HepG2 (cell line): ENCODE measurements at regions not wholly inside any gene's neighbourhood (a gene's known extent, or its start where the extent isn't known, plus 50 kb on each side); places are given as distances from the start of the nearest gene placed in this dataset.

Experiments
- STAG1 ChIP-seq: sonication (generic); formaldehyde crosslinking; IDR thresholded peaks from 2 replicates; pipeline ENCODE4 v1.4.0; 2020; ENCODE audit warnings: missing genetic modification reagents
- YY1 ChIP-seq: IDR thresholded peaks from 2 replicates; pipeline ENCODE4 v1.6.1; 2011; ENCODE audit warnings: low read length, low read depth, moderate library complexity, mild to moderate bottlenecking; ENCODE audit not compliant: insufficient read depth, insufficient replicate concordance
- ZNF7 ChIP-seq: IDR thresholded peaks from 2 replicates; pipeline ENCODE4 v1.6.1; 2016; ENCODE audit warnings: missing biosample characterization, missing genetic modification reagents
- TF ChIP-seq, protein P1 (sequence below): sonication (generic); formaldehyde crosslinking; IDR thresholded peaks from 2 replicates; pipeline ENCODE4 v1.8.0; 2022; ENCODE audit warnings: mild to moderate bottlenecking, missing genetic modification reagents; ENCODE audit not compliant: insufficient replicate concordance

DNA sequence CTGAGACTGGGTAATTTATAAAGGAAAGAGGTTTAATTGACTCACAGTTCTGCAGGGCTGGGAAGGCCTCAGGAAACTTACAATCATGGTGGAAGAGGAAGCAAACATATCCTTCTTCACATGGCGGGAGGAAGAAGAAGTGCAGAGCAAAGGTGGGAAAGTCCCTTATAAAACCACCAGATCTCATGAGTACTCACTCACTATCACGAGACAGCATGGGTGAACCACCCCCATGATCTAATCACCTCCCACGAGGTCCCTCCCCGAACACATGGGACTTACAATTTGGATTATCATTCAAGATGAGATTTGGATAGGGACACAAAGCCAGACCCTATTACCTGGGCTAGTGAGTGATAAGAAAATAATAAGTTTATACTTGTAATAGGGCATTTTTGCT is 70.6 kb upstream of the HS3ST2 start:
- TF ChIP-seq STAG1 (CRISPR knock-in tag) (no peak), YY1 (no peak), ZNF7 (CRISPR knock-in tag) (no peak)
- TF ChIP-seq, protein P1, sequence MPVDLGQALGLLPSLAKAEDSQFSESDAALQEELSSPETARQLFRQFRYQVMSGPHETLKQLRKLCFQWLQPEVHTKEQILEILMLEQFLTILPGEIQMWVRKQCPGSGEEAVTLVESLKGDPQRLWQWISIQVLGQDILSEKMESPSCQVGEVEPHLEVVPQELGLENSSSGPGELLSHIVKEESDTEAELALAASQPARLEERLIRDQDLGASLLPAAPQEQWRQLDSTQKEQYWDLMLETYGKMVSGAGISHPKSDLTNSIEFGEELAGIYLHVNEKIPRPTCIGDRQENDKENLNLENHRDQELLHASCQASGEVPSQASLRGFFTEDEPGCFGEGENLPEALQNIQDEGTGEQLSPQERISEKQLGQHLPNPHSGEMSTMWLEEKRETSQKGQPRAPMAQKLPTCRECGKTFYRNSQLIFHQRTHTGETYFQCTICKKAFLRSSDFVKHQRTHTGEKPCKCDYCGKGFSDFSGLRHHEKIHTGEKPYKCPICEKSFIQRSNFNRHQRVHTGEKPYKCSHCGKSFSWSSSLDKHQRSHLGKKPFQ (CRISPR knock-in tag) = no peak
